DMS 273 (cell line): ENCODE measurements at regions not wholly inside any gene's neighbourhood (a gene's known extent, or its start where the extent isn't known, plus 50 kb on each side); places are given as distances from the start of the nearest gene placed in this dataset.

Source experiments
- DNase-seq: peaks from one replicate; lab custom pipeline; 2025; ENCODE audit not compliant: unreplicated experiment; lab: John Stamatoyannopoulos, UW

DNA sequence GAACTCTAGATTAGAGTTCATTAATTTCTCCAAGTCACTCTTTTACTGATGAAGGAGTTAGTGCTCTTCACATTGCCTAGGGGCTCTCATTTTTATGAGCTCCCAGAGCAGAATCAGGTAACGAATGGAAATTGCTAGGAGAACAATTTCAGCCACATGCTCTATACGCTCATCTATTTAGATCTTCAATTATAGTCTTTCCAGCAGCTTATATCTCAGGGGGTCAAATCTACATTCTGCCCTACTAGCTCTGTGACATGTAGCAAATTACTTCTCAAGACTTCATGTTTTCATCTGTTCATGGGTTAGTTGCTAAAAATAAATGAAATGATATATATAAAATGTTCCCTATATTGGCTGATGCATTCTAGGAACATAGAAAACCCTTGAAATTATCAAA is 183.6 kb downstream of the PLPP3 start:
- DNase-seq, result no peak

DNA sequence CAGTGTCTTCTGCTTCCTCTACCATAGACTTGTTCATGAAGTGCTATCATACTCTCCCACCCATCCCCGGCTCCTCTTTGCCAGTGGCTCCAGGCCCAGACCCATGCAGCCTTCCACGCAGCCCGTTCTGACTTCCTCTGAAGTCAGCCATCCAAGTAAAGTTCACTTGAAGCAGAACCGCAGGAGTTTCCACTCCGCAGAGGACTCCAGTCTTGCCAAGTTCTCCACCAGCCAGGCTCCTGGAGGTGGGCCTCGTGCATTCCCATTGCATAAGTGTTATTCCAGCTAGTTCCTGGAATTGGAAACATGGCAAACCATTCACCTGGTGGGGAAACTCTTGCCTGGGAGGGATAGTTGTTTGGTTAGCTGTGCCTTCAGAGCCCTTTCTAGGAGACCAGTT is 185.1 kb downstream of the PLPP3 start:
- no peak for DNase-seq

DNA sequence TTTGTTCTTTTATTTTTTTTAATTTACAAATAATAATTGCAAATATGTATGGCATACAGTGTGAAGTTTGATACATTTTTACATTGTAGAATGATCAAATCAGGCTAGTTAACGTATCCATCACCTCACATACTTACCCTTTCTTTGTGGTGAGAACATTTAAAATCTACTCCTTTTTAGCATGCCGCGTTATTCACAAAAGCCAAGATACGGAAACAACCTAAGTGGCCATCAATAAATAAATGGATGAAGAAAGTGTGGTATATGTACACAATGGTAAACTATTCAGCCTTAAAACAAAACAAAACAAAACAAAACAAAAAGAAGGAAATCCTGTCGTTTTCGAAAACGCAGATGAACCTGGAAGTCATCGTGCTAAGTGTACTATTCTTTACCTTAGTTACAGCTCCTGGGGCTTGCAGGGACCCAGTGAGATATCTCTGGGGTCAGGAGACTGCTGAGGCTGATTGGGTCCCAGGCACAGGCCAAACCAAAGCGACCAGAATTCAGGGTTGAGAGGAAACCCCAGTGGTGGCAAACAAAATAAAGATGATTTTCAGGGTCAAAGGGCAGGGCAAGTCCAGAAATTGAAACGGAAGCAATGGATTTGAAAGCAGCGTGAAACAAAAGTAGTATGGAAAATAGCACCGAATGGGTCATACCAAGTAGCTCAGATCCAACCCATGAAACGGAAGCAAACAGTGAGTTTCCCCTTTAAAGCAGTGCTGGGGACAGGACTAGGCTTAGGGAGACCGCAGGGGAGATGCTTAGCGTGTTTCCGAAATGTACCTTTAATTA is 188.2 kb downstream of the PLPP3 start:
- no peak for DNase-seq

DNA sequence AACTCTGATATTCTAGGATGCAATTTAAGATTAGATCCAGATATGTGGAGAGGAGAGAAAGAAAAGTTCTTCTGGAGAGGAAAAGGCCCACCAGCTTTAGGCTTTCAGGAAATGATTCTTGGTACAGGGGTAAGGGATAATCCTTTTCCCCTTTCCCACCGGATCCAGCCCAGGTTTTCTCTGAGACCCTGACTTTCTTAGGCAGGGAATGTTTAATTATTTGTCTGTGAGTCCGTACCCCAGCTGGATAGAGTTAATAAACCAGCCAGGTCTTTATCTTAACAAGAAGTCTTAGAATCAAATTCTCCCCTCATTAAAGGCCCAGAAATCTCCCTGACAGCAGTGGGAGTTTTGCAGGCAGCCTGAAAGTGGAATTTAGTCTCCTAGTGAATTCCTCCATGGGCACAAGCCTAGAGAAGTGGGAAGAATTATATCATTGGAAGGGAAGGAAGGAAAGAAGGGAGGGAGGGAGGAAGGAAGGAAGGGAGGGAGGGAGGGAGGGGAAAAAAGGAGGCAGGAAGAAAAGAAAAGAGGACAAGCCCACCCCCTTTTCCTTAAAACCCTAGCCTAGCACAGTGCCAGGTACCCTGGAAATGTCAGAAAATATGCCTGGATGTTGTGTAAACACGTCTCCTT is 189.0 kb downstream of the PLPP3 start:
- peak; percentile 77 for DNase-seq

GRCh38 chr1:56389813-56390212 is 189.6 kb downstream of the PLPP3 start:
- no peak for DNase-seq

- DNase-seq, result no peak
Observed at GRCh38 chr1:56387071-56387740, 192.2 kb downstream of the PLPP3 start.

DNA sequence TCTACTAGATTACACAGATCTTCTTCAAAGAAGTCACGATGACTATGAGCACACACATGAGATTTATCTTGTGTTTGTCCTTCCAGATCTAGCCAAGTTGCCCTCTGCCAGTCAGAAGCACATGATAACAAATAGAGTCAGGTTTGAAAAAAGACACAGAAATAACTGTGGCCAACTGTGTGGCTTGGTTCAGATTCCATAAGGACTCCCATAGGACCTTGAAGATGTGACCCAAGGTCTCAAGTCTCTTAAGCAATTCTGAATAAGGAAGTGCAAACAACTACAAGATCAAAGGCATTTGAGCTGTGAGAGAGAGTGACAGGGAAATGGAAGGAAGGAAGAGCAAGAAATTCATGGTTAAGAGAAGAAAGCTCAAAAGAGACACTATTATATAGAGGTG is 194.0 kb downstream of the PLPP3 start:
- DNase-seq, result no peak

DNA sequence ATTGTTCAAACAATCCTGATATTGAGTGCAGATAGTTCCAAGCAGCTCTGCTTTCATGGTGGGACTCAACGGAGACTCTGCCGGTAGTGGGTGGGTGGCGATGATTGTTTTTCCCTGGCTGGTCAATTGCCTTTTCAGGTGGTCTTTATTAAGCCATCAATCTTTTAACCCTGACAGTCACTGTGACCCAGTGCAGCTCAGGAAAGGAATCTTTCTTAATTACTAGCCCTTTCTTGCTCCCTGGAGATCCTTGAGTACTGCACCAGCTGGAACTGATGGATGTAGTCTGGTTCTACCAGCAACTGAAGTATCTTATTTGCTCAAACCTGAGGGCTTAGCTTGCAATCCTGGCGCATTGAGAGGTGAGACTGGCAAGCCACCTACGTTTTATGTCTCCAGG is 196.4 kb downstream of the PLPP3 start:
- no peak for DNase-seq

DNA sequence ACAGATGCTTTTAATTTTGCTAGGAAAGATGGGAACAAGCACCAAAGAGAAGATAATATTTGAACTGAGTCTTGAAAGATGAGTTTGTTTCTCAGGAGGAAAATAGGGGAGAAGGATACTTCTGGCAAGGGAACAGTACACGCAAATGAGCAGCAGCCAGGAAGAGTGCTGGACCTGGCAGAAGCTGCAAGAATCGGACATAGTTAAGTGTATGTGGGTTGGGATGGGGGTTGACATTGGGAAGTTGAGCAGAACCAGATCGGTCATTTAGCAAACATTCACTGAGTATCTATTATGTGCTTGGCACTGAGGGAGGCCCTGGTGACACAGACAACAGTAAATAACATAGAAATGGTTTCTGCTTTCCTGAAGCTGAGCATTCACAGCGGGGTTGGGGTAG is 198.8 kb downstream of the PLPP3 start:
- no peak for DNase-seq

- DNase-seq, result peak; percentile 41
Observed at GRCh38 chr1:56378341-56379070, 200.9 kb downstream of the PLPP3 start.

DNA sequence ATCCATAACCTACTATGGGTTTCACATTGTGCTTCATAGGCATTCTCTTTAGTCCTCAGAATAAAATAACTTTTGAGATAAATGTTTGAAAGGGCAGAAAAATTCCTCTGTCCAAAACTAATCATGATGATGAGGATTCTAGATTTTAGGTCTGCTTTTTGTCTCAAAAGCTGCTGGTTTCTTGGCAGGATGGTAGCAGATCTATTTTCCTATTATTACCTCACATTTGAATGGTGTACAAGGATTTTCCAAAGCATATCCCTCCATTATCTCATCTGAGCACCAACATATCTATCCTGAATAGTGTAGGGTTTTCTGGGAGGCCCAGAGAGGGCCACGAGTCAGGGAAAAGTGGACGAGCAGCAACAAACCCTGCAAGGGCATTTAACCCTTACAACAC is 201.9 kb downstream of the PLPP3 start:
- DNase-seq, result no peak

GRCh38 chr1:56376188-56376984 is 203.0 kb downstream of the PLPP3 start:
- peak; percentile 47 for DNase-seq

DNA sequence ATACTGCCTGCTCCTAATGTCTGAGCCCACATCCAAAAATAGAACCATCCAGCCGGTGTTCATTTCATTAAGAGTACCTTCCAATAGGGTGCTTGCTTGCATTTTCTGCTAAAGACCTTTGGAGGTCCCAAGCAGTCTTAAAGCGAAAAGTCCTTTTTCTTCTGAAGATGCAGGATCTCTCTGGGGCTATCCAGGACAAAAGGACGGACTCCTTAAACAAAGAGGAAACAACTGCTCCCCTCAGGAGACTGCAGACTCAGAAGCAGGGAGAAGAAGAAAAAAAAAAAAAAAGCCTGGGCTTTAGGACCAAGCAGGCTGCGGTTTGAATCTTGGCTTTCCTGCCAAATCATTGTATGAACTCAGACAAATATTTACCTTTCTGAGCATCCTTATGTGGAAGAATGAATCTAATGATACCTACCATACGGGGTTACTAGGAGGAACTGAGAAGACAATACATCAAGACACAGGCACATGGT is 204.0 kb downstream of the PLPP3 start:
- peak; percentile 22 for DNase-seq

DNA sequence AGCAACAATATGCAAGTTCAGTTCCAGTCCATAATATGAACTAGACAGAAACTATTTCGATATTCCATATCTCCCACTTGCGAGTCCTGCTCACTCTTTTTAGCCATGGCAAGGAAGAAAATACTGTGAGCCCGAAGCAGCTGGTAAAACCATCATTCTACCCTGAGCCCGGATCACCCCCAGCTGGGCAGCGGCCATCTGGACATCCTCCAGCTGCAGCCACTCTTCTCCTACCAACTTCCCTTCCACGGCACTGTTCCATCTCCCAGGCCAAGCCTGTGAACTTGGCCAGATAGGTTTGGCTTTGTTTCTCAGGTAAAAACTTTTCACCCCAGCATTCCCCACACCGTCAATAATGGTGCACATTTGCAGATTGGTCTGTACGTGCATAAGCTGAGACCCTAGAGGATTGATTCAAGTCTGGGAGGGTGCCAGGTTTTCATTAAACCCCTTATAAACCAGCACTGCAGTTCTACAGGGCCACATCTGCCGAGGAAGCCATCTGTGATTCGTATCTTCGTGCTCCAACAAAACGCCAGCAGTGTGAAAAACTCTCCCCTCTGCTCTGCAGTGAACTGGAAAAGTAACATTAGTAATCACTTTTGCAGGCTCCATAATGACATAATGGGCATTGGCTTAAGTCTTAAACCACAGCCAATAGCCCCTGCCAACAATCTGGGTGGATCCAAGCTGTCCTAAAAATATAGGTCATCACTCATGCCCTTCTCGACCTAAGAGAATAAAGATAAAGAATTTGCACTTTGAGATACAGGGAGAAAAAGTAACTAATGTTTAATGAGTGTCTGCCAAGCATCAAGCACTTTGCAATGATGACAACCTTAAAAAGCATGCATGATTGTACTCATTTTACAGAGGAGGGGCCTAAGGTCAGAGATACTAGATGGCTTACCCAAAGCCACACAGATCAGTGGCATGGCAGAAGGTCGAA is 205.1 kb downstream of the PLPP3 start:
- peak; percentile 97 for DNase-seq

GRCh38 chr1:56370513-56370912 is 208.8 kb downstream of the PLPP3 start:
- DNase-seq, result no peak

GRCh38 chr1:56363007-56363770 is 216.2 kb downstream of the PLPP3 start:
- DNase-seq, result no peak

GRCh38 chr1:56360021-56360420 is 219.3 kb downstream of the PLPP3 start:
- DNase-seq, result no peak

- DNase-seq, result no peak
Observed at GRCh38 chr1:56359056-56359455, 220.3 kb downstream of the PLPP3 start.
